ENCODE measurements at regions not wholly inside any gene's neighbourhood (a gene's known extent, or its start where the extent isn't known, plus 50 kb on each side); places are given as distances from the start of the nearest gene placed in this dataset.
A peak's percentile ranks its signal among the peaks of the same experiment; 100 is the strongest.
"Not testable (repeated sequence)": the region's sequence is repeated elsewhere in the genome, so short reads cannot be mapped to it uniquely, and the experiment has no call there.

GRCh38 chr7:37604078-37604477 lies 79.5 kb upstream of the GPR141 start:
- ATAC-seq (replicated peaks in 1 of 4) (no peak), DNase-seq (no peak)
- Mint-ChIP-seq H3K27me3 (peaks cover 5% of the 10 kb centered on the region in 2 donors), H3K27ac (no peak overlapping the region), H3K9me3 (no peaks in the 10 kb centered on the region), H3K4me1 (no peaks in the 10 kb centered on the region), H3K4me3 (no peak overlapping the region), H3K36me3 (no peaks in the 10 kb centered on the region)
- Histone ChIP-seq H3K4me1 (ENCODE audit: control insufficient read depth in 1 of 2, extremely low read depth in 1 of 2, insufficient read depth in 2 of 2, low read length in 2 of 2) (no peaks in the 10 kb centered on the region), H3K27me3 (replicated peaks in 1 of 2; ENCODE audit: control insufficient read depth in 2 of 2, extremely low read depth in 1 of 2, insufficient read depth in 2 of 2, low read length in 1 of 2) (no peaks in the 10 kb centered on the region), H3K9me3 (no peaks in the 10 kb centered on the region), H3K36me3 (ENCODE audit: control insufficient read depth in 2 of 2, extremely low read depth in 1 of 2, insufficient read depth in 1 of 2, low read length in 1 of 2) (no peaks in the 10 kb centered on the region), H3K4me3 (ENCODE audit: control insufficient read depth in 1 of 2, extremely low read depth in 1 of 2, low read length in 1 of 2) (no peak overlapping the region), H3K27ac (ENCODE audit: low read length) (no peak overlapping the region)
- no CpG with 5 or more reads among the region's 1 CpG for WGBS (ENCODE audit: insufficient coverage)
- CTCF ChIA-PET: no interaction called here
- POLR2A ChIA-PET: no interaction called here

GRCh38 chr7:37617406-37617805 lies 66.2 kb upstream of the GPR141 start:
- H3K27me3 Mint-ChIP-seq; ATAC-seq (replicated peaks in 1 of 4); H3K4me1 ChIP-seq (ENCODE audit: control insufficient read depth in 1 of 2, extremely low read depth in 1 of 2, insufficient read depth in 2 of 2, low read length in 2 of 2); CTCF ChIA-PET; H3K27ac ChIP-seq (ENCODE audit: low read length); H3K4me3 ChIP-seq (ENCODE audit: control insufficient read depth in 1 of 2, extremely low read depth in 1 of 2, low read length in 1 of 2); H3K9me3 ChIP-seq; H3K27me3 ChIP-seq (replicated peaks in 1 of 2; ENCODE audit: control insufficient read depth in 2 of 2, extremely low read depth in 1 of 2, insufficient read depth in 2 of 2, low read length in 1 of 2); H3K4me3 Mint-ChIP-seq; H3K36me3 Mint-ChIP-seq; H3K27ac Mint-ChIP-seq; DNase-seq; H3K36me3 ChIP-seq (ENCODE audit: control insufficient read depth in 2 of 2, extremely low read depth in 1 of 2, insufficient read depth in 1 of 2, low read length in 1 of 2); H3K9me3 Mint-ChIP-seq; H3K4me1 Mint-ChIP-seq; POLR2A ChIA-PET: not testable (repeated sequence)
- 90% methylated on average over 2 of the region's 16 CpGs for WGBS (ENCODE audit: insufficient coverage)

GRCh38 chr7:37633048-37633447 lies 50.5 kb upstream of the GPR141 start:
- Mint-ChIP-seq H3K27ac (no peak overlapping the region), H3K27me3 (peaks cover 12 to 22% of the 10 kb centered on the region in 2 donors), H3K4me1 (no peaks in the 10 kb centered on the region), H3K4me3 (peak overlapping the region in 1 of 3 donors; percentile 0), H3K36me3 (peaks cover 7% of the 10 kb centered on the region), H3K9me3 (peaks cover 9 to 28% (median 14%) of the 10 kb centered on the region in 3 donors)
- Histone ChIP-seq H3K9me3 (no peaks in the 10 kb centered on the region), H3K27me3 (replicated peaks in 1 of 2; ENCODE audit: control insufficient read depth in 2 of 2, extremely low read depth in 1 of 2, insufficient read depth in 2 of 2, low read length in 1 of 2) (peaks cover 0 to 5% of the 10 kb centered on the region in 2 experiments), H3K27ac (ENCODE audit: low read length) (no peak overlapping the region), H3K4me3 (ENCODE audit: control insufficient read depth in 1 of 2, extremely low read depth in 1 of 2, low read length in 1 of 2) (no peak overlapping the region), H3K4me1 (ENCODE audit: control insufficient read depth in 1 of 2, extremely low read depth in 1 of 2, insufficient read depth in 2 of 2, low read length in 2 of 2) (no peaks in the 10 kb centered on the region), H3K36me3 (ENCODE audit: control insufficient read depth in 2 of 2, extremely low read depth in 1 of 2, insufficient read depth in 1 of 2, low read length in 1 of 2) (no peaks in the 10 kb centered on the region)
- ATAC-seq (replicated peaks in 1 of 4): no peak
- CTCF ChIA-PET: no interaction called here
- POLR2A ChIA-PET: no interaction called here
- no peak for DNase-seq
- no CpG with 5 or more reads among the region's 1 CpG for WGBS (ENCODE audit: insufficient coverage)
